CD4-positive, alpha-beta T cell treated with Interferon gamma for 1 hour (primary cell): ENCODE measurements at regions not wholly inside any gene's neighbourhood (a gene's known extent, or its start where the extent isn't known, plus 50 kb on each side); places are given as distances from the start of the nearest gene placed in this dataset.
"Not testable (repeated sequence)": the region's sequence is repeated elsewhere in the genome, so short reads cannot be mapped to it uniquely, and the experiment has no call there.

Experiments used
- DNase-seq: peaks from one replicate; pipeline ENCODE4 v3.0.0-alpha.2; 2020

DNA sequence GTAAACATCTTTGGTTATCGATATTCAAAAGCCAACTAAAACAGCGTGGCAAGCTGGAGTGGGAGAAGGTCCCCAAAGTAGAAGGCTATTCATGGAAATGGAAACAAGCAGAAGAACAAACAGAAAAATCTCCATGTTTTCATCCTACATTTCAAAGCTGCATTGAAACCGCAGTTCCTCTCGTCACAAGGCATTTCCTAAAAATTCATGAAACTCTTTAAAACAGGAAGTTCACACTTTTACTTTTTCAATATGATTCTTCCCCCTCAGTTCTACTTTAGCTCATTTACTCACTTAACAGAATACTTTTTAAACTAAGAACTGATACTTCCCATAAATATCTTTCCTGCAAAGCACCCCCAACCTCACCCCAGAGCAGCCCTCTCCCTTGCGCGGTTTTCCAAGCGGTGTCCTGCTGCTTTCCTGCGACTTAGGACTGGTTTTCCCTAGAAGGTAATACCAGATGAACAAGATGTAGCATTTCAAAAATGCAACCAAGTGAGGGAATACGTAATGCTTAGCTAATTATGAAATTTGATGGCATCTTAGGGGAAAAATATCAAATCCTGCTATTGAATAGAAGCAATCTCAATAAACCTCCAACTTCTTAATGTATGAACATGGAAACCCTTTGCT is 228.3 kb upstream of the PKN2 start:
- DNase-seq: no peak

- DNase-seq: no peak
Observed at GRCh38 chr1:88457197-88457596, 226.9 kb upstream of the PKN2 start.

DNA sequence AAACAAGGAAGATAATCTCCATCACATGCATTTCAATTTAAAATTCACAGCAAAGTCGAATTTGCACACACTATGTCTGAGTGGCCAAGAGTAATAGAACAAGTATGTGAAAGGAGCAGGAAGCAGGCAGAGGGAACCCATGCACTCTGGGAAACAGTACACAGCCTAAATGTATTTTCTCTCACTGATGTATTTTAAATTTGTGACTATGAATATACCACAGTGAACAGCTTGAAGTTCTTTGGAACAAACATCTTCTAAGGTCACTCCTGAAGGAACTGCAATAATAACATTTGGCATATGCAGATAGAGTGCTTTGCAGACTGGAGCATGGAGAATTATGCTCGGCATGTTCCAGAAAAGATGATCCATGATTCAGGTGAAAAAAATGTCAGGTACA is 223.1 kb upstream of the PKN2 start:
- no peak for DNase-seq

- DNase-seq: no peak
Observed at GRCh38 chr1:88462096-88462487, 222.0 kb upstream of the PKN2 start.

GRCh38 chr1:88462488-88463261 is 221.4 kb upstream of the PKN2 start:
- DNase-seq: no peak

GRCh38 chr1:88463401-88463985 is 220.6 kb upstream of the PKN2 start:
- DNase-seq: no peak

- no peak for DNase-seq
Observed at GRCh38 chr1:88466011-88466410, 218.1 kb upstream of the PKN2 start.

DNA sequence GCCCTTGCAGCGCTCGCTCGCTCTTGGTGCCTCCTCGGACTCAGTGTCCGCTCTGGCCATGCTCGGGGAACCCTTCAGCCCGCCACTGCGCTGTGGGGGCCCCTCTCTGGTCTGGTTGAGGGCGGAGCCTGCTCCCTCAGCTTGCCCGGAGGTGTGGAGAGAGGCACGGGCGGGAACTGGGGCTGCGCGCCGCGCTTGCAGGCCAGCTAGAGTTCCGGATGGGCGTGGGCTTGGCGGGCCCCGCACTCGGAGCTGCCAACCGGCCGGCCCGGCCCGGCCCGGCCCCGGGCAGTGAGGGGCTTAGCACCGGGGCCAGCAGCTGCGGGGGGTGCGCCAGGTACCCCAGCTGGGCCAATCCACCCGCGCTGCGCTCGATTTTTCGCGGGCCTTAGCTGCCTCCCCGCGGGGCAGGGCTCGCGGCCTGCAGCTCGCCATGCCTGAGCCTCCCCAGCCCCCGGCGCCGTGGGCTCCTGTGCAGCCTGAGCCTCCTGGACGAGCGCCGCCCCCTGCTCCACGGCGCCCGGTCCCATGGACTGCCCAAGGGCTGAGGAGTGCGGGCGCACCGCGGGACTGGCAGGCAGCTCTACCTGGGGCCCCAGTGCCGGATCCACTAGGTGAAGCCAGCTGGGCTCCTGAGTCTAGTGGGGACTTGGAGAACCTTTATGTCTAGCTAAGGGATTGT is 217.0 kb upstream of the PKN2 start:
- no peak for DNase-seq

DNA sequence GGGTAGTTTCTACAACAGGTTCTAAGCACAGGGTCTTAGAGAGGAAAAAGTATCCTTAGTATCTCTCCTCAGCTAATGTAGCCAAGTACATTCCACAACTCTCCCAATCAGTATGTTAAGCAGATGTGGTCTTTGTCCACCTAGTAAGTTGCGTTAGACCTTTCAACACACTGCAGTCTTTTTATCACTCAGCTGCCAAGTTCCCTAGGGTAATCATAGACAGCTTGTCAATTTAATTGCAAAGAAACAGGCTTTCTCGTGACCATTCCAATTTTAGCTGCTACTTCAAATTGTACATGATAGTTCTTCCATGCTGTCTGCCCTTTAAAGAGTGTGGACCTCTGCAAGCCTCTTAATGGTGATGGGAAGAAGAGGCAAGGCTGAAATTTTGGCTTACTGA is 211.8 kb upstream of the PKN2 start:
- DNase-seq: no peak

- no peak for DNase-seq
Observed at GRCh38 chr1:88472714-88473113, 211.4 kb upstream of the PKN2 start.

GRCh38 chr1:88474555-88475304 is 209.3 kb upstream of the PKN2 start:
- DNase-seq: no peak

DNA sequence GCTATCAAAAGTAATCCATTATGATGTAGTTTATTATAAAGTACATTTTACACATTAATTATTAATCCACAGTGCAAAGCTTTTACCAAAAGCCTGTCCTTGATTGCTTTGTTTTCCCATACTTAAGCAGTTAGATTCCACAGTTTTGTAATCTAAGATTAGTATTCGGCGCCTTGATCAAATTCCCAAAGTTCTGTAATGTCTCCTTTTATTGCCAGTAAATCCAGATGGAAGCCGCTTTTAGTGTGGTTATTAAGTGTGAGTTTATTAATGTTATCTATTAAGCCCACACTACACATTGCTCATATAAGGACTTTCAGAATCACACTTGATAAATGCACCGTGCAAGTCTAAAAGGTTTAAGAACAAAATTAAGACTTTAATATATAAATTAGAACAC is 199.2 kb upstream of the PKN2 start:
- no peak for DNase-seq

GRCh38 chr1:88488237-88488636 is 195.8 kb upstream of the PKN2 start:
- DNase-seq: no peak

- DNase-seq: no peak
Observed at GRCh38 chr1:88490676-88491075, 193.4 kb upstream of the PKN2 start.

DNA sequence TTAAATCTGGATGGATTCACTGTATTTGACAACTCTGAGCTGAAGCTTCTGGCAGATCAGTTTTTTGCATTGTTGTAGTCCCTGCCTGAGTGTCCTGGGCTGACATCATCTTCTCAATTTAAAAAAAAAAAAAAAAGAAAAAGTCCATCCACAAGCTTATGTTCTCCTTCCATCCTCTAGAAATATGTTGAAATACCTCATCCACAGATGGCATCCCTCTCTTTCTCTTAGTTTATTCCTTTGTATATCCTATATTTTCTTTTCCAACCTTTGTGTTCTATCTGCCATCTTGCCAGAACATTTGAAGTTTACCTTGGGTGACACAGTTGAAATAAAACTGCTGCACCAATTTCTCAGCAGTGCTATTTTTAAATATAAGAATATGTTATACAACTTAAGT is 184.4 kb upstream of the PKN2 start:
- DNase-seq: no peak

DNA sequence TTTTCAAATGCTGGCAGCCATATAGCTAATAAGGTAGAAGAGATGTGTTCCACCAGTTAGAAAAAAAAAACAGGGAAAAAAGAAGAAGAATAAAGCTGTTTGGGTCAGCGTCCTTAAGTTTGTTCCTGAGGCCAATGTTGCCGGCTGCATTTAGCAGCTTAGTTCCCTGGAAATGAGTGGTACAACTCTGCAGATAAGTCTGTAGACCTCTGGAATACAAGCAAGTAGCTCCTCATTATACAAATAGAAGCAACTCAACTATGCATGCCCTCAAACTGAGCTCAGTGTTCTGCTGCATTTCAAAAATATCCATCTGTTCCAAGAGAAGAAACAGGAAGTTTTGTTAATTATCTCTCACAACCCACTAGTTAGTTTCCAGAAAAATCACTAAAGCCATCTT is 181.2 kb upstream of the PKN2 start:
- DNase-seq: no peak

DNA sequence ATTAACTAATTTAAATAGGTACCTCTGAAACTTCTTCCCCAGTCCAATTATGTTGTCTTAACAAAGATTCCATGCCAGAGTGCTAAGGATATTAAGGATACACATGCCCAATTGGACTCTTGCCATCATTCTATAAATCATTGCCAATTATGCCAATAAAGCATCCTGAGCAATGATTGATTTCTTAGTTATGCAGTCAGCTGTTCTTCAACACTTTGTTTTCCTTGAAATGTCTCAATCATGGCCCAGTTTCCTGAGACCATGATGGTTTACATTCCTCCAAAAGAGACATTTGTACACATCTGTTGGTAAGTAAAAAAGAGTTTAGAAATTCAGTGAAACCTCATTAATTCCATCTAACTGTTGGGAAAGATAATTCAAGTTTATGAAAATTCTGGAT is 180.4 kb upstream of the PKN2 start:
- no peak for DNase-seq

DNA sequence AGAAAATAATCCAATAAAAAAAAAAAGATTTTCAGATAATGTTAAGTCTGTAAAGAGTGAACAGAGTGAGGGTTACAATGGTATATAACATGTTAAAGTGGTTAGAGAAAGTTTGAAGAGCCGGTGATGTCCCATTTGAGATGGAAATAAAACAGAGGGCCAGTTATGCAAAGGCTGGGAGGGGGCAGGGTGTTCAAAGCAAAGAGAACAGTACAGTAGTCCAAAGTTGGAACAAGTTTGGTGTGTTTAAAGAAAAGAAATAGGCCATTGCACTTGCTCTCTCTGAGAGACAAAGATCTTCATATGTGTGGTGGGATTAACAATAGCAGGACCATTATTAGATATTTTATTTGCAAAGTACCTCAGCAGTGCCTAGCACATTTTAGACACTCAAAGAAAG is 179.5 kb upstream of the PKN2 start:
- DNase-seq: no peak

DNA sequence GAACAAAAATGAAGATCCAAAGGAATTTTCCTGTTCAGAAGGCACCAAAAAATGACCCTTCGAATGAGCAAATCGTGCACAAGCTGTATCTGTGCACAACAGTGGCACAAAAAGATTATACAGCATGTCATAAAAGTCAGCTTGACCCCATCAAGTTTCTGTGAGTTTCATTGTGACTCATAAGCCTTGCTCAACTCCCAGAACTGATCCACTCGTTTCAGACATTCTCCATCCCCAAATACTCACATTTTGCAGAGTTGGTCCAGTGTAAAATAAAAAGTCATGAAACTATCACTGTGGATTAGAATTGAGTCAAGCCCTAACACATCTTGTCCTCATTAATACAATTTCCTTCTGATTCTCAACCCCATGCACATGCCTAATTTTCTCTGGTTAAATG is 174.7 kb upstream of the PKN2 start:
- no peak for DNase-seq

- no peak for DNase-seq
Observed at GRCh38 chr1:88514544-88515060, 169.5 kb upstream of the PKN2 start.

DNA sequence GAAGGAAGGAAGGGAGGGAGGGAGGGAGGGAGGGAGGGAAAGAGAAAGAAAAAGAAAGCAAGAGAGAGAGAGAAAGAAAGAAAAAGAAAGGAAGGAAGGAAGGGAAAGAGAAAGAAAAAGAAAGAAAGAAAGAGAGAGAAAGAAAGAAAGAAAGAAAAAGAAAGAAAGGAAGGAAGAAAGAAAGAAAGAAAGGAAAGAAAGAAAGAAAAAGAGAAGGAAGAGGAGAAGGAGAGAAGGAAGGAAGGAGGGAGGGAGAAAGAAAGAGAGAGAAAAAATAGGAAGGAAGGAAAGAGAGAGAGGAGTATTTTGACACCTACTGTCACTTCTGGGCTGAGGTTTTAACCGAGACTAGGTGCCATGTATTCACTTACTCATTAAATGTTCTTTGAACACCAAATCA is 166.6 kb upstream of the PKN2 start:
- not testable (repeated sequence) for DNase-seq

- DNase-seq: no peak
Observed at GRCh38 chr1:88519156-88519555, 164.9 kb upstream of the PKN2 start.
